ENCODE measurements at regions not wholly inside any gene's neighbourhood (a gene's known extent, or its start where the extent isn't known, plus 50 kb on each side); places are given as distances from the start of the nearest gene placed in this dataset.

DNA sequence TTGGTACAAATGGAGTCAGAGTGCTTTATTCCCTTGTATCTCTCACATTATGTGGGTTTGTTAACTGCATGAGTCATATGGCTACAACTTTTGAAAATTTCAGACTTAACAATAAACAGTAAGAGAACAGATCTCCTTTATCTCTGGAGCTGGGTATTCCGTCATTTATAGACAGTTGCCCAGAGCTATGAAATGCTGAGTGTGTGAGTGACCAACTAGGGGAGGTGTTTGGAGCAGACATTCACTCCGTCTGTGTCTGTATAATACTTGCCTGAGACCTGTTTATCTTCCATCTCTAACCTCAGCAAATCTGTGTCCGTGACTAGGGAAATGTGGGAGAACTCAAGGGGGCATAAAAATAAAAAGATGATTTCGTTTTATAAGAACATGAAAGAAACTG is 279.9 kb upstream of the FAR2 start:
- Histone ChIP-seq H3K4me3 (no peak overlapping the region), H3K79me2 (ENCODE audit: control insufficient read depth, insufficient read depth, low read length) (no peaks in the 10 kb centered on the region), H3K27ac (ENCODE audit: control insufficient read depth, insufficient read depth) (no peak overlapping the region), H4K20me1 (ENCODE audit: control insufficient read depth, insufficient read depth) (no peaks in the 10 kb centered on the region), H3K4me2 (ENCODE audit: control insufficient read depth, insufficient read depth) (no peak overlapping the region), H3K9me3 (replicated peaks; ENCODE audit: control insufficient read depth, insufficient read depth, low read length) (no peaks in the 10 kb centered on the region), H3K4me1 (ENCODE audit: control insufficient read depth, insufficient read depth, low read length) (no peaks in the 10 kb centered on the region), H3K36me3 (ENCODE audit: control insufficient read depth in 2 of 2, insufficient read depth in 2 of 2, low read length in 1 of 2) (no peaks in the 10 kb centered on the region), H3K9ac (ENCODE audit: control insufficient read depth, insufficient read depth, low read length) (no peak overlapping the region), H2AFZ (ENCODE audit: control insufficient read depth, low read depth, low read length) (no peak overlapping the region), H3K27me3 (replicated peaks in 1 of 2; ENCODE audit: control insufficient read depth in 2 of 2, insufficient read depth in 2 of 2, low read length in 1 of 2) (no peaks in the 10 kb centered on the region)
- in situ Hi-C loops (cut with MboI) = no loop called here
- SMC1A ChIA-PET (ENCODE audit: uncharacterized antibody, unreplicated experiment) = interaction anchor here (0.6 kb wide), 1 partner anchor 202 kb away, joined by 3 read pairs; no protein-coding TSS in a partner anchor
- no peak for FAIRE-seq
- RAD21 ChIA-PET (ENCODE audit: unreplicated experiment) = no interaction called here
- DNase-seq (ENCODE audit: low read depth, low spot score) = no peak
- TF ChIP-seq HCFC1 (IDR thresholded peaks at IDR 0.05; ENCODE audit: low read length) = no peak
- no peak for TF ChIP-seq BMI1 (IDR thresholded peaks at IDR 0.05; ENCODE audit: borderline replicate concordance)
- TF ChIP-seq SPI1 (IDR thresholded peaks at IDR 0.05; ENCODE audit: borderline replicate concordance, insufficient read depth, low read depth, low read length) = no peak
- TF ChIP-seq SIX5 (IDR thresholded peaks at IDR 0.05; ENCODE audit: low read depth, low read length, severe bottlenecking) = no peak
- no peak for TF ChIP-seq ASH2L (IDR thresholded peaks at IDR 0.05; ENCODE audit: borderline replicate concordance, low read depth)
- TF ChIP-seq, protein P1, sequence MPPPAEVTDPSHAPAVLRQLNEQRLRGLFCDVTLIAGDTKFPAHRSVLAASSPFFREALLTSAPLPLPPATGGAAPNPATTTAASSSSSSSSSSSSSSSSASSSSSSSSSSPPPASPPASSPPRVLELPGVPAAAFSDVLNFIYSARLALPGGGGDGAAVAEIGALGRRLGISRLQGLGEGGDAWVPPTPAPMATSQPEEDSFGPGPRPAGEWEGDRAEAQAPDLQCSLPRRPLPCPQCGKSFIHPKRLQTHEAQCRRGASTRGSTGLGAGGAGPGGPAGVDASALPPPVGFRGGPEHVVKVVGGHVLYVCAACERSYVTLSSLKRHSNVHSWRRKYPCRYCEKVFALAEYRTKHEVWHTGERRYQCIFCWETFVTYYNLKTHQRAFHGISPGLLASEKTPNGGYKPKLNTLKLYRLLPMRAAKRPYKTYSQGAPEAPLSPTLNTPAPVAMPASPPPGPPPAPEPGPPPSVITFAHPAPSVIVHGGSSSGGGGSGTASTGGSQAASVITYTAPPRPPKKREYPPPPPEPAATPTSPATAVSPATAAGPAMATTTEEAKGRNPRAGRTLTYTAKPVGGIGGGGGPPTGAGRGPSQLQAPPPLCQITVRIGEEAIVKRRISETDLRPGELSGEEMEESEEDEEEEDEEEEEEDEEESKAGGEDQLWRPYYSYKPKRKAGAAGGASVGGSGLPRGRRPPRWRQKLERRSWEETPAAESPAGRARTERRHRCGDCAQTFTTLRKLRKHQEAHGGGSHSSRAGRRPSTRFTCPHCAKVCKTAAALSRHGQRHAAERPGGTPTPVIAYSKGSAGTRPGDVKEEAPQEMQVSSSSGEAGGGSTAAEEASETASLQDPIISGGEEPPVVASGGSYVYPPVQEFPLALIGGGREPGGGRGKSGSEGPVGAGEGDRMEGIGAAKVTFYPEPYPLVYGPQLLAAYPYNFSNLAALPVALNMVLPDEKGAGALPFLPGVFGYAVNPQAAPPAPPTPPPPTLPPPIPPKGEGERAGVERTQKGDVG (CRISPR knock-in tag; IDR thresholded peaks at IDR 0.05) = no peak
- TF ChIP-seq, protein P2, sequence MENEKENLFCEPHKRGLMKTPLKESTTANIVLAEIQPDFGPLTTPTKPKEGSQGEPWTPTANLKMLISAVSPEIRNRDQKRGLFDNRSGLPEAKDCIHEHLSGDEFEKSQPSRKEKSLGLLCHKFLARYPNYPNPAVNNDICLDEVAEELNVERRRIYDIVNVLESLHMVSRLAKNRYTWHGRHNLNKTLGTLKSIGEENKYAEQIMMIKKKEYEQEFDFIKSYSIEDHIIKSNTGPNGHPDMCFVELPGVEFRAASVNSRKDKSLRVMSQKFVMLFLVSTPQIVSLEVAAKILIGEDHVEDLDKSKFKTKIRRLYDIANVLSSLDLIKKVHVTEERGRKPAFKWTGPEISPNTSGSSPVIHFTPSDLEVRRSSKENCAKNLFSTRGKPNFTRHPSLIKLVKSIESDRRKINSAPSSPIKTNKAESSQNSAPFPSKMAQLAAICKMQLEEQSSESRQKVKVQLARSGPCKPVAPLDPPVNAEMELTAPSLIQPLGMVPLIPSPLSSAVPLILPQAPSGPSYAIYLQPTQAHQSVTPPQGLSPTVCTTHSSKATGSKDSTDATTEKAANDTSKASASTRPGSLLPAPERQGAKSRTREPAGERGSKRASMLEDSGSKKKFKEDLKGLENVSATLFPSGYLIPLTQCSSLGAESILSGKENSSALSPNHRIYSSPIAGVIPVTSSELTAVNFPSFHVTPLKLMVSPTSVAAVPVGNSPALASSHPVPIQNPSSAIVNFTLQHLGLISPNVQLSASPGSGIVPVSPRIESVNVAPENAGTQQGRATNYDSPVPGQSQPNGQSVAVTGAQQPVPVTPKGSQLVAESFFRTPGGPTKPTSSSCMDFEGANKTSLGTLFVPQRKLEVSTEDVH (IDR thresholded peaks at IDR 0.05; ENCODE audit: low read depth, partially characterized antibody) = no peak
- TF ChIP-seq, protein P3, sequence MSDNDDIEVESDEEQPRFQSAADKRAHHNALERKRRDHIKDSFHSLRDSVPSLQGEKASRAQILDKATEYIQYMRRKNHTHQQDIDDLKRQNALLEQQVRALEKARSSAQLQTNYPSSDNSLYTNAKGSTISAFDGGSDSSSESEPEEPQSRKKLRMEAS (IDR thresholded peaks at IDR 0.05; ENCODE audit: low read depth, low read length) = no peak
- no peak for TF ChIP-seq HDAC6 (IDR thresholded peaks at IDR 0.05; ENCODE audit: unreplicated experiment)
- TF ChIP-seq BACH1 (IDR thresholded peaks at IDR 0.05; ENCODE audit: borderline replicate concordance) = no peak
- TF ChIP-seq RUNX3 (IDR thresholded peaks at IDR 0.05; ENCODE audit: low read length) = no peak
- no peak for TF ChIP-seq IKZF1 (conservative IDR thresholded peaks at IDR 0.05)
- TF ChIP-seq CHD4 (IDR thresholded peaks at IDR 0.05) = no peak
- no peak for TF ChIP-seq SIN3A (IDR thresholded peaks at IDR 0.05; ENCODE audit: low read depth, low read length)
- TF ChIP-seq, protein P4, sequence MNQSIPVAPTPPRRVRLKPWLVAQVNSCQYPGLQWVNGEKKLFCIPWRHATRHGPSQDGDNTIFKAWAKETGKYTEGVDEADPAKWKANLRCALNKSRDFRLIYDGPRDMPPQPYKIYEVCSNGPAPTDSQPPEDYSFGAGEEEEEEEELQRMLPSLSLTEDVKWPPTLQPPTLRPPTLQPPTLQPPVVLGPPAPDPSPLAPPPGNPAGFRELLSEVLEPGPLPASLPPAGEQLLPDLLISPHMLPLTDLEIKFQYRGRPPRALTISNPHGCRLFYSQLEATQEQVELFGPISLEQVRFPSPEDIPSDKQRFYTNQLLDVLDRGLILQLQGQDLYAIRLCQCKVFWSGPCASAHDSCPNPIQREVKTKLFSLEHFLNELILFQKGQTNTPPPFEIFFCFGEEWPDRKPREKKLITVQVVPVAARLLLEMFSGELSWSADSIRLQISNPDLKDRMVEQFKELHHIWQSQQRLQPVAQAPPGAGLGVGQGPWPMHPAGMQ (IDR thresholded peaks at IDR 0.05; ENCODE audit: borderline replicate concordance) = no peak
- no peak for TF ChIP-seq TARDBP (IDR thresholded peaks at IDR 0.05; ENCODE audit: borderline replicate concordance)
- no peak for TF ChIP-seq SMARCA5 (IDR thresholded peaks at IDR 0.05)
- CTCF ChIA-PET = interaction anchor here (0.5 kb wide), 1 partner anchor 27 kb away, joined by 3 read pairs; no protein-coding TSS in a partner anchor
- POLR2A ChIA-PET = no interaction called here
- intact Hi-C loops (cut with micrococcal nuclease; ENCODE audit: unreplicated experiment) = loop anchor here (10.0 kb wide), 1 partner anchor 1114 kb away; no protein-coding TSS in a partner anchor
- no peak for ATAC-seq
- BruUV-seq (replicated peaks) = no TSS peak
- WGBS (ENCODE audit: insufficient coverage, insufficient replicate concordance, low lambda C conversion rate, missing lambda C conversion rate) = 44% methylated on average over 4 of the region's 4 CpGs
